Ovary (tissue), 3 donors: ENCODE measurements at regions not wholly inside any gene's neighbourhood (a gene's known extent, or its start where the extent isn't known, plus 50 kb on each side); places are given as distances from the start of the nearest gene placed in this dataset.

Experiments
- POLR2A ChIP-seq: fragments of 450-650 bp; IDR thresholded peaks from one replicate; pipeline ENCODE4 v1.6.1; 2017; ENCODE audit warnings: antibody characterized with exemption, mild to moderate bottlenecking, moderate library complexity
- TF ChIP-seq, protein P1 (sequence below), 3 donors: fragments of 450-650 bp in 2 of 3; fragments of 200-600 bp in 1 of 3; IDR thresholded peaks; one replicate each; pipeline versions ENCODE4 v1.5.1 to v1.8.0; 2016 to 2022; ENCODE audit warnings: antibody characterized with exemption in 3 of 3, mild to moderate bottlenecking in 1 of 3
- donor health status: DM: no; HTN: no; CAD: no.

DNA sequence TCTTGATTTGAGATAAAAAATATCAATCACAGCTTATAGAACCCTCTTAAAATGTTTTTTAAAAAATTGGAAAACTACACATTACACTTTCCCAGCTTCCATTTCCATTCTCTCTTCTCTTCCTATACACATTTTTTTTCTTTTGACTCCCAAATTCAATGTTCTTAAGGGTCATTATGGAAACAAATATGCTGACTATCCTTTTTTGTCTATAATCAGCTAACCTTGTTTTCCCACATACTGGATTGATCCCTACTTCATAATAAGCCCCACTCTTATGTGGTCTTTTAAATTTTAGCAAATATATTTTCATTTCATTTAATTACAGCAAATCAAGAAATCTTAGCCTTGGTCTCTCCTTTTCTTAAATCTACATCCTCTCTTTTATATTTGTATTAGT lies 378.4 kb downstream of the MEI4 start:
- TF ChIP-seq, protein P1, sequence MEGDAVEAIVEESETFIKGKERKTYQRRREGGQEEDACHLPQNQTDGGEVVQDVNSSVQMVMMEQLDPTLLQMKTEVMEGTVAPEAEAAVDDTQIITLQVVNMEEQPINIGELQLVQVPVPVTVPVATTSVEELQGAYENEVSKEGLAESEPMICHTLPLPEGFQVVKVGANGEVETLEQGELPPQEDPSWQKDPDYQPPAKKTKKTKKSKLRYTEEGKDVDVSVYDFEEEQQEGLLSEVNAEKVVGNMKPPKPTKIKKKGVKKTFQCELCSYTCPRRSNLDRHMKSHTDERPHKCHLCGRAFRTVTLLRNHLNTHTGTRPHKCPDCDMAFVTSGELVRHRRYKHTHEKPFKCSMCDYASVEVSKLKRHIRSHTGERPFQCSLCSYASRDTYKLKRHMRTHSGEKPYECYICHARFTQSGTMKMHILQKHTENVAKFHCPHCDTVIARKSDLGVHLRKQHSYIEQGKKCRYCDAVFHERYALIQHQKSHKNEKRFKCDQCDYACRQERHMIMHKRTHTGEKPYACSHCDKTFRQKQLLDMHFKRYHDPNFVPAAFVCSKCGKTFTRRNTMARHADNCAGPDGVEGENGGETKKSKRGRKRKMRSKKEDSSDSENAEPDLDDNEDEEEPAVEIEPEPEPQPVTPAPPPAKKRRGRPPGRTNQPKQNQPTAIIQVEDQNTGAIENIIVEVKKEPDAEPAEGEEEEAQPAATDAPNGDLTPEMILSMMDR (IDR thresholded peaks at IDR 0.05), result no peak
- TF ChIP-seq POLR2A, result no peak
